ENCODE measurements at regions not wholly inside any gene's neighbourhood (a gene's known extent, or its start where the extent isn't known, plus 50 kb on each side); places are given as distances from the start of the nearest gene placed in this dataset.

DNA sequence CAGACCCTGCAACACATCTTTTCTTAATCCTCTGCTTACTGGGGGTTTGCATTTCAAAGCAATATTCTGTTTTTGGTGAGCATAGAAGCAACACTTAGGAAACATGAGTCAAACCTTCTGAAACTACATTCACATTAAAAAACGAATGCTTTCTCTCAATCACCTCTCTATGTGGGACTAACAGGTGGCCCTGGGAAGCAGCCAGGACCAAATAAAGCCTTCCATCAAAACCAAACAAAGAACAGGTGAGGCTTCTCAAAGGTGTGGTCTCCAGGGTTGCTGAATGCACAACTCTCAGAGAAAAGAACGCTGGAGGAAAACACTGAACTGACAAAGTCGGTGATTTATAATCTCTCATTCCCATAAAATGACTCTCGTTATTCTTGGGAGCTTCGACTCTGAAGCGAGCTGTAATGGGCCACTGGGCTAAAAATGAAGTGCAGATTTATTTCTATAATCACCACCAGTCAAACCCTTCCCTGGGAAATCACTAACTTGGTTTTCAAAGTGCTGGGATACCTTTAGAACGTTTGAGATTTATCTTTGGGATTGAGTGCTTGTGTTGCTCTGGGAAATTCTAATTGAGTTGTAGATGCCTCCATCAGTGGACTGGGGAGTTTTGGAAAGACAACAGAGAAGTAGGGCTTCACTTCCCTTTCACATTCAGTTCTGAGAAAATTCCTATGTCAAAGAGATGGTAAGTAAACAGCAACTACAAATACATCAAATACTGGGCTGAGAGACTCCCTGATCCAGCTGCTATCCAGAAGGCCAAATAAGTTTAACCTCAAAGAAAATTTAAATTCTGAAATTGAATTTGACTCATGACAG lies 262.0 kb upstream of the TMPO start:
- H3K27ac ChIP-seq (ENCODE audit: low read length), result no peak overlapping the region
- H2AFZ ChIP-seq (ENCODE audit: low read depth, low read length), result no peak overlapping the region
- H3K36me3 ChIP-seq (ENCODE audit: insufficient read depth, low read length), result no peaks in the 10 kb centered on the region

GRCh38 chr12:98256830-98257229 lies 258.6 kb upstream of the TMPO start:
- Histone ChIP-seq H3K4me2 (ENCODE audit: low read length) (no peak overlapping the region), H2AFZ (ENCODE audit: low read depth, low read length) (no peak overlapping the region), H3K9ac (ENCODE audit: low read length) (no peak overlapping the region), H3K9me3 (ENCODE audit: low read length) (no peaks in the 10 kb centered on the region), H3K27me3 (ENCODE audit: insufficient read depth, low read depth, low read length) (no peaks in the 10 kb centered on the region), H3K36me3 (ENCODE audit: insufficient read depth, low read length) (no peaks in the 10 kb centered on the region), H4K20me1 (ENCODE audit: insufficient read depth) (no peaks in the 10 kb centered on the region), H3K4me3 (ENCODE audit: low read length) (no peak overlapping the region), H3K27ac (ENCODE audit: low read length) (no peak overlapping the region), H3F3A (ENCODE audit: insufficient read depth, low read length, poor library complexity, severe bottlenecking) (no peaks in the 10 kb centered on the region), H3K79me2 (replicated peaks; ENCODE audit: insufficient read depth, low read length) (no peaks in the 10 kb centered on the region), H3K9me2 (ENCODE audit: insufficient read depth, low read length) (no peaks in the 10 kb centered on the region)
- no peak for TF ChIP-seq CTCF (IDR thresholded peaks at IDR 0.05; ENCODE audit: poor library complexity, severe bottlenecking)

More for the DNA sequence above, 262.0 kb upstream of the TMPO start:
- no peak for TF ChIP-seq CTCF (IDR thresholded peaks at IDR 0.05; ENCODE audit: poor library complexity, severe bottlenecking)
- no peak for TF ChIP-seq SMC3 (conservative IDR thresholded peaks at IDR 0.05; ENCODE audit: poor library complexity)
- no peak for TF ChIP-seq MXI1 (conservative IDR thresholded peaks at IDR 0.05; ENCODE audit: poor library complexity, severe bottlenecking)
- TF ChIP-seq EZH2 (IDR thresholded peaks at IDR 0.05; ENCODE audit: borderline replicate concordance, insufficient read depth, low read length, poor library complexity, severe bottlenecking), result no peak
- no peak for TF ChIP-seq RAD21 (conservative IDR thresholded peaks at IDR 0.05)
- no peak for TF ChIP-seq POLR2AphosphoS5 (IDR thresholded peaks at IDR 0.05)
- no peak for TF ChIP-seq TAF1 (IDR thresholded peaks at IDR 0.05; ENCODE audit: low read depth)
- TF ChIP-seq EP300 (conservative IDR thresholded peaks at IDR 0.05; ENCODE audit: poor library complexity, severe bottlenecking), result no peak
- no peak for TF ChIP-seq REST (IDR thresholded peaks at IDR 0.05; ENCODE audit: borderline replicate concordance)
- no peaks in the 10 kb centered on the region for H3K9me3 ChIP-seq (ENCODE audit: low read length)
- H3K9ac ChIP-seq (ENCODE audit: low read length), result no peak overlapping the region
- H3K27me3 ChIP-seq (ENCODE audit: insufficient read depth, low read depth, low read length), result no peaks in the 10 kb centered on the region
- H4K20me1 ChIP-seq (ENCODE audit: insufficient read depth), result no peaks in the 10 kb centered on the region
- H3F3A ChIP-seq (ENCODE audit: insufficient read depth, low read length, poor library complexity, severe bottlenecking), result no peaks in the 10 kb centered on the region
- no peaks in the 10 kb centered on the region for H3K9me2 ChIP-seq (ENCODE audit: insufficient read depth, low read length)
- H3K4me2 ChIP-seq (ENCODE audit: low read length), result no peak overlapping the region
- no peak overlapping the region for H3K4me3 ChIP-seq (ENCODE audit: low read length)
- H3K79me2 ChIP-seq (replicated peaks; ENCODE audit: insufficient read depth, low read length), result no peaks in the 10 kb centered on the region

All from neural cell (in vitro differentiated cells).